ENCODE measurements at regions not wholly inside any gene's neighbourhood (a gene's known extent, or its start where the extent isn't known, plus 50 kb on each side); places are given as distances from the start of the nearest gene placed in this dataset.
A peak's percentile ranks its signal among the peaks of the same experiment; 100 is the strongest.

DNA sequence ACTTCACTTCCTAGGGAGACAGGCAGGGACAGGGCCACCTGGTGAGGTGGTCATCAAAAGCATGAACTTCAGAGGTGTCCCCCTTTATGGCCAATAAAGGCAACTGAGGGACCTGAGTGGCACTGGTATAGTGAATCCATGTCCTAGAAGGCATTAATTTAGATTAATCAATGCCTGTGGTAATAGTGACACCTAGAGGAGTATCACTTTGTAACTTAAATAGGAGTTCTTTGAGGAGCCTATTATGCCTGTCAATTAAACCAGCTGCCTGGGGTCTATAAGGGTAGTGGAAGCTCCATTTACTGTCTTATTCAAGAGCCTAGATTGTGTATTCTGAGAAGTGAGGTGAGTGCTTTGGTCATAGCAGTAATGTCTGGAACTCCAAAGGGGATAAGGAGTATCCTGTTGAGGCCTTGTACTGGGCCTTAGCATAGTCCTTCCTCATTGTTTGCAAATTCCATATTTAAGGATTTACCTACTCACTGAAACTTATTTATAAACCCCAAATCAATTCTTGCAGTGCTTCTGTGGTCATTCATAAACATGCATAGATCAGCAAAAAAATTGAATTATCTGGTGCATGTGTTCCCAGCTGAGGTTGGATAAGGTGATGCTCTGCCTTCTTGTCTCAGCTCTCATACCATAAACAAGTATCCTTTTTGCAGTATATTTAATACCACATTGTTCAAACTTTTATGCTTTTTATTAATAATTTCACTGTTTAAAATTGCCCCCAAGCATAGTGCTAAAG is 213.8 kb upstream of the RADX start:
- Histone ChIP-seq H3K4me1 (ENCODE audit: control insufficient read depth, insufficient read depth, low read length) (no peaks in the 10 kb centered on the region), H3K9ac (ENCODE audit: extremely low read depth, low read length, poor library complexity, severe bottlenecking) (no peak overlapping the region), H3K9me3 (ENCODE audit: control insufficient read depth, low read length) (no peaks in the 10 kb centered on the region), H3K27ac (ENCODE audit: low read depth, low read length) (no peak overlapping the region), H3K27me3 (ENCODE audit: control insufficient read depth, insufficient read depth, low read length, poor library complexity, severe bottlenecking) (no peaks in the 10 kb centered on the region), H3K4me3 (ENCODE audit: low read length) (no peak overlapping the region), H3K36me3 (ENCODE audit: control insufficient read depth, insufficient read depth, low read length) (no peaks in the 10 kb centered on the region)
- TF ChIP-seq, protein P1, sequence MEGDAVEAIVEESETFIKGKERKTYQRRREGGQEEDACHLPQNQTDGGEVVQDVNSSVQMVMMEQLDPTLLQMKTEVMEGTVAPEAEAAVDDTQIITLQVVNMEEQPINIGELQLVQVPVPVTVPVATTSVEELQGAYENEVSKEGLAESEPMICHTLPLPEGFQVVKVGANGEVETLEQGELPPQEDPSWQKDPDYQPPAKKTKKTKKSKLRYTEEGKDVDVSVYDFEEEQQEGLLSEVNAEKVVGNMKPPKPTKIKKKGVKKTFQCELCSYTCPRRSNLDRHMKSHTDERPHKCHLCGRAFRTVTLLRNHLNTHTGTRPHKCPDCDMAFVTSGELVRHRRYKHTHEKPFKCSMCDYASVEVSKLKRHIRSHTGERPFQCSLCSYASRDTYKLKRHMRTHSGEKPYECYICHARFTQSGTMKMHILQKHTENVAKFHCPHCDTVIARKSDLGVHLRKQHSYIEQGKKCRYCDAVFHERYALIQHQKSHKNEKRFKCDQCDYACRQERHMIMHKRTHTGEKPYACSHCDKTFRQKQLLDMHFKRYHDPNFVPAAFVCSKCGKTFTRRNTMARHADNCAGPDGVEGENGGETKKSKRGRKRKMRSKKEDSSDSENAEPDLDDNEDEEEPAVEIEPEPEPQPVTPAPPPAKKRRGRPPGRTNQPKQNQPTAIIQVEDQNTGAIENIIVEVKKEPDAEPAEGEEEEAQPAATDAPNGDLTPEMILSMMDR (conservative IDR thresholded peaks at IDR 0.05): peak; percentile 54
- no peak overlapping the region for H3K4me3 Mint-ChIP-seq
- H3K9me3 Mint-ChIP-seq: peaks cover 56% of the 10 kb centered on the region
- DNase-seq: no peak
- H3K27me3 Mint-ChIP-seq (ENCODE audit: insufficient read depth): peaks cover 1% of the 10 kb centered on the region
- no peaks in the 10 kb centered on the region for H3K4me1 Mint-ChIP-seq
- no peak overlapping the region for H3K27ac Mint-ChIP-seq
- H3K36me3 Mint-ChIP-seq (ENCODE audit: low read depth): no peaks in the 10 kb centered on the region

DNA sequence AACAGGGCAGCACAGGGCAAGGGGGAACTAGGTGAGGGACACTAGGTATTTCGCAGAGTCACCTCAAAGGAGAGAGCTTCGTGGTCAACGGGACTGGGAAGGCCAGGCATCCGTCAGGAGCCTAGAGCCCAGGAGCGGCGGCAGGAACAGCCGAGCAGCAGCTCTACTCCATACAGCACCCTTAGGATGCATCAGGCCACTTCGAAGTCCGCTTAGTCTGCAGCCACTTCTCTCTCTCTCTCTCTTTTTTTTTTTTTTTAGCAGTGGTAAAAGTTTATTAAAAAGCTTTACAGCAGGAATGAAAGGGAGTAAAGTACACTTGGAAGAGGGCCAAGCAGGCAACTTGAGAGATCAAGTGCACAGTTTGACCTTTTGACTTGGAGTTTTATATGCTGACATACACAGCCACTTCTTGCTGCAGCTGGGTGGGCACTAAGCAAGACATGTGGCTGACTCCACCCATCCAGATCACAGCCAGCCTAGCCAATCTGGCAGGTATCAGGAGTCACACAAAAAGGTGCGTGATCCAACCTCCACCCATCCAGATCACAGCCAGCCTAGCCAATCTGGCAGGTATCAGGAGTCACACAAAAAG is 209.7 kb upstream of the RADX start:
- TF ChIP-seq, protein P1 (conservative IDR thresholded peaks at IDR 0.05): no peak
- WGBS, 2 experiments (ENCODE audit: insufficient coverage in 1 of 2, insufficient read length in 1 of 2): 91 to 100% methylated on average over 1 to 8 of the region's 10 CpGs
- DNase-seq: no peak
- Histone ChIP-seq H3K9ac (ENCODE audit: extremely low read depth, low read length, poor library complexity, severe bottlenecking) (no peak overlapping the region), H3K27ac (ENCODE audit: low read depth, low read length) (no peak overlapping the region), H3K4me3 (ENCODE audit: low read length) (no peak overlapping the region), H3K4me1 (ENCODE audit: control insufficient read depth, insufficient read depth, low read length) (no peaks in the 10 kb centered on the region), H3K36me3 (ENCODE audit: control insufficient read depth, insufficient read depth, low read length) (no peaks in the 10 kb centered on the region), H3K27me3 (ENCODE audit: control insufficient read depth, insufficient read depth, low read length, poor library complexity, severe bottlenecking) (no peaks in the 10 kb centered on the region), H3K9me3 (ENCODE audit: control insufficient read depth, low read length) (no peaks in the 10 kb centered on the region)
- H3K4me1 Mint-ChIP-seq: no peaks in the 10 kb centered on the region
- no peaks in the 10 kb centered on the region for H3K27me3 Mint-ChIP-seq (ENCODE audit: insufficient read depth)
- H3K9me3 Mint-ChIP-seq: peaks cover 53% of the 10 kb centered on the region
- H3K4me3 Mint-ChIP-seq: no peak overlapping the region
- no peak overlapping the region for H3K27ac Mint-ChIP-seq
- no peaks in the 10 kb centered on the region for H3K36me3 Mint-ChIP-seq (ENCODE audit: low read depth)

DNA sequence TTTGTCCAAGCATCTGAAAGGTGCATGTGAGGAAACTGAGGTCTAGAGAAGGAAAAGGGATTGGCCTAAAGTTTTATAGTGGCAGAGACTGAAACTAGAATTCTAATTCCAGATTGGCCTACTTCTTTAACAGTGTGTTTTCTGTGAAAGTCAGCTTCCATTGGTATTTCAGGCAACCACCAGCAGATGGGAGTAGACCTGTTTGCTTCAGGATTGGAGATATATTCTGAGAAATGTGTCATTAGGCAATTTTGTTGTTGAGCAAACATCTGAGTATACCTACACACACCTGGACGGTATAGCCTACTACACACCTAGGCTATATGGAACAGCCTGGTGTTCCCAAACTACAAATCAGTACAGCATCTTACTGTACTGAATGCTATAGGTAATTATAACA is 207.3 kb upstream of the RADX start:
- Histone ChIP-seq H3K9ac (ENCODE audit: extremely low read depth, low read length, poor library complexity, severe bottlenecking) (no peak overlapping the region), H3K27me3 (ENCODE audit: control insufficient read depth, insufficient read depth, low read length, poor library complexity, severe bottlenecking) (no peaks in the 10 kb centered on the region), H3K36me3 (ENCODE audit: control insufficient read depth, insufficient read depth, low read length) (no peaks in the 10 kb centered on the region), H3K4me1 (ENCODE audit: control insufficient read depth, insufficient read depth, low read length) (no peaks in the 10 kb centered on the region), H3K4me3 (ENCODE audit: low read length) (no peak overlapping the region), H3K9me3 (ENCODE audit: control insufficient read depth, low read length) (no peaks in the 10 kb centered on the region), H3K27ac (ENCODE audit: low read depth, low read length) (no peak overlapping the region)
- no peak for DNase-seq
- TF ChIP-seq, protein P1 (conservative IDR thresholded peaks at IDR 0.05): peak; percentile 53
- peaks cover 69% of the 10 kb centered on the region for H3K9me3 Mint-ChIP-seq
- H3K27me3 Mint-ChIP-seq (ENCODE audit: insufficient read depth): no peaks in the 10 kb centered on the region
- H3K36me3 Mint-ChIP-seq (ENCODE audit: low read depth): no peaks in the 10 kb centered on the region
- no peak overlapping the region for H3K27ac Mint-ChIP-seq
- no CpG with 5 or more reads among the region's 1 CpG for WGBS, 2 experiments (ENCODE audit: insufficient coverage in 1 of 2, insufficient read length in 1 of 2)
- no peak overlapping the region for H3K4me3 Mint-ChIP-seq
- no peaks in the 10 kb centered on the region for H3K4me1 Mint-ChIP-seq
